SK-N-SH (cell line): ENCODE measurements at regions not wholly inside any gene's neighbourhood (a gene's known extent, or its start where the extent isn't known, plus 50 kb on each side); places are given as distances from the start of the nearest gene placed in this dataset.

Experiments used
- CTCF ChIA-PET: fragments of 300-600, 350-600 bp; formaldehyde crosslinking; extraction: SDS; loops from one replicate; lab custom pipeline; 2021; lab: Yijun Ruan, JAX
- POLR2A ChIA-PET: fragments of 350-600 bp; sonication (Branson Sonifier 250); formaldehyde crosslinking; extraction: SDS; loops from one replicate; lab custom pipeline; 2020; ENCODE audit warnings: antibody characterized with exemption, inconsistent platforms; lab: Yijun Ruan, JAX
- DNase-seq: peaks from one replicate; pipeline ENCODE4 v3.0.0; 2012
- H2AFZ ChIP-seq: fragments of 200-600 bp; sonication (generic); 2 replicates; pipeline ENCODE4 v1.8.1; 2016; ENCODE audit warnings: antibody characterized with exemption, mild to moderate bottlenecking, low read depth
- H3F3A ChIP-seq: fragments of 200-600 bp; sonication (generic); replicated peaks from 2 replicates; pipeline ENCODE3; 2016; ENCODE audit warnings: antibody characterized with exemption, mild to moderate bottlenecking; ENCODE audit not compliant: insufficient read depth
- H3K27ac ChIP-seq, 2 experiments: fragments of 200-500 bp in 1 of 2; fragments of 200-600 bp in 1 of 2; sonication (Bioruptor generic) in 1 of 2; sonication (generic), shearing (Covaris generic) in 1 of 2; 2 replicates each; pipeline versions ENCODE4 v1.5.1 to v1.6.1; 2014 to 2016; ENCODE audit warnings: low read depth in 2 of 2, inconsistent platforms in 1 of 2, low read length in 1 of 2, mild to moderate bottlenecking in 1 of 2, mixed read lengths in 1 of 2
- H3K27me3 ChIP-seq: fragments of 200-600 bp; sonication (generic), shearing (Covaris generic); 2 replicates; pipeline ENCODE4 v1.6.1; 2016; ENCODE audit warnings: mixed run types; ENCODE audit not compliant: insufficient read depth
- H3K36me3 ChIP-seq, 2 experiments: fragments of 200-500 bp in 1 of 2; fragments of 200-600 bp in 1 of 2; sonication (Bioruptor generic) in 1 of 2; sonication (generic) in 1 of 2; replicated peaks in 1 of 2; 2 replicates each; pipeline versions ENCODE3 to v1.5.1; 2014 to 2016; ENCODE audit warnings: low read length in 1 of 2, mild to moderate bottlenecking in 1 of 2; ENCODE audit not compliant: insufficient read depth in 2 of 2, control insufficient read depth in 1 of 2
- H3K4me1 ChIP-seq, 2 experiments: fragments of 200-500 bp in 1 of 2; fragments of 200-600 bp in 1 of 2; sonication (Bioruptor generic) in 1 of 2; sonication (generic), shearing (Covaris generic) in 1 of 2; 2 replicates each; pipeline versions ENCODE4 v1.5.1 to v1.6.1; 2014 to 2016; ENCODE audit warnings: low read depth in 1 of 2, low read length in 1 of 2, mixed run types in 1 of 2; ENCODE audit not compliant: insufficient read depth in 2 of 2, control insufficient read depth in 1 of 2
- H3K4me2 ChIP-seq: fragments of 200-600 bp; sonication (generic), shearing (Covaris generic); 2 replicates; pipeline ENCODE4 v1.6.1; 2017; ENCODE audit warnings: mixed run types
- H3K4me3 ChIP-seq, 2 experiments: fragments of 200-500 bp in 1 of 2; fragments of 200-600 bp in 1 of 2; sonication (Bioruptor generic) in 1 of 2; sonication (generic), shearing (Covaris generic) in 1 of 2; 2 replicates each; pipeline versions ENCODE4 v1.5.1 to v1.8.1; 2014 to 2016; ENCODE audit warnings: low read depth in 2 of 2, inconsistent platforms in 1 of 2, low read length in 1 of 2, mild to moderate bottlenecking in 1 of 2, mixed read lengths in 1 of 2, moderate library complexity in 1 of 2
- H3K79me2 ChIP-seq: fragments of 200-600 bp; sonication (generic); 2 replicates; pipeline ENCODE4 v1.8.1; 2017; ENCODE audit warnings: mild to moderate bottlenecking; ENCODE audit not compliant: insufficient read depth
- H3K9ac ChIP-seq: fragments of 200-600 bp; sonication (generic); 2 replicates; pipeline ENCODE4 v1.6.1; 2017; ENCODE audit warnings: mixed run types
- H3K9me2 ChIP-seq: fragments of 200-600 bp; sonication (generic); 2 replicates; pipeline ENCODE4 v1.6.1; 2017; ENCODE audit warnings: mixed run types
- H3K9me3 ChIP-seq: fragments of 200-600 bp; sonication (generic); 2 replicates; pipeline ENCODE4 v1.6.1; 2017; ENCODE audit warnings: mixed run types, mild to moderate bottlenecking, moderate library complexity
- H4K20me1 ChIP-seq: fragments of 200-600 bp; sonication (generic); 2 replicates; pipeline ENCODE4 v1.6.1; 2017; ENCODE audit warnings: mild to moderate bottlenecking, mixed run types; ENCODE audit not compliant: insufficient read depth
- CTCF ChIP-seq: fragments of 200-600 bp; sonication (generic); IDR thresholded peaks from 2 replicates; pipeline ENCODE4 v1.6.1; 2017; ENCODE audit warnings: antibody characterized with exemption, mild to moderate bottlenecking, moderate library complexity
- EP300 ChIP-seq, 2 experiments: IDR thresholded peaks; 2 replicates each; pipeline versions ENCODE4 v1.4.0 to v1.6.1; 2012; ENCODE audit warnings: borderline replicate concordance in 1 of 2, low read depth in 1 of 2, low read length in 1 of 2
- FOXJ3 ChIP-seq: sonication (generic); formaldehyde crosslinking; IDR thresholded peaks from 2 replicates; pipeline ENCODE4 v1.5.1; 2020; ENCODE audit warnings: mild to moderate bottlenecking, missing genetic modification reagents
- GATA2 ChIP-seq: sonication (generic); formaldehyde crosslinking; IDR thresholded peaks from 2 replicates; pipeline ENCODE4 v1.5.0; 2020; ENCODE audit warnings: mild to moderate bottlenecking, missing genetic modification reagents
- MAX ChIP-seq: IDR thresholded peaks from 2 replicates; pipeline ENCODE4 v1.4.0; 2012; ENCODE audit warnings: low read depth
- RFX5 ChIP-seq: IDR thresholded peaks from 2 replicates; pipeline ENCODE4 v1.6.1; 2012; ENCODE audit warnings: mild to moderate bottlenecking, improper control_type of control experiment, low read length
- RXRA ChIP-seq: IDR thresholded peaks from 2 replicates; pipeline ENCODE4 v1.4.0; 2012; ENCODE audit warnings: low read depth, mild to moderate bottlenecking, borderline replicate concordance
- SIN3A ChIP-seq: IDR thresholded peaks from 2 replicates; pipeline ENCODE4 v1.6.1; 2012; ENCODE audit warnings: low read depth, mild to moderate bottlenecking, low read length, moderate library complexity, borderline replicate concordance
- TCF12 ChIP-seq: IDR thresholded peaks from 2 replicates; pipeline ENCODE4 v1.4.0; 2012
- USF2 ChIP-seq: fragments of 150-350 bp; IDR thresholded peaks from 2 replicates; pipeline ENCODE4 v1.6.1; 2017; ENCODE audit warnings: antibody characterized with exemption, low read length, low read depth, borderline replicate concordance
- ZBTB33 ChIP-seq: IDR thresholded peaks from 2 replicates; pipeline ENCODE4 v1.4.0; 2012; ENCODE audit warnings: low read depth, borderline replicate concordance
- WGBS: methylation state at CpG from one replicate; pipeline ENCODE4 v1.1.6; 2017; ENCODE audit warnings: low lambda C conversion rate; 5-methylcytosine and 5-hydroxymethylcytosine counted together

GRCh38 chr7:12764458-12764891 is 77.0 kb downstream of the ARL4A start:
- no peaks in the 10 kb centered on the region for H3K9me2 ChIP-seq
- 39% methylated on average over 2 of the region's 2 CpGs for WGBS
- H3K9ac ChIP-seq: no peak overlapping the region

GRCh38 chr7:12765431-12766100 is 78.1 kb downstream of the ARL4A start:
- no peaks in the 10 kb centered on the region for H3K27me3 ChIP-seq
- H3K9ac ChIP-seq: no peak overlapping the region
- no peaks in the 10 kb centered on the region for H3K79me2 ChIP-seq
- 26% methylated on average over 2 of the region's 2 CpGs for WGBS
- H3K36me3 ChIP-seq: no peaks in the 10 kb centered on the region
- ChIA-PET CTCF (interaction anchor here (1.2 kb wide), 1 partner anchor 16 kb away, joined by 3 read pairs; no protein-coding TSS in a partner anchor), POLR2A (no interaction called here)
- H3K4me3 ChIP-seq: no peak overlapping the region
- no peak for TF ChIP-seq RXRA
- peak; percentile 15; the same call in 1 of the 2 replicates for TF ChIP-seq CTCF
- H4K20me1 ChIP-seq: no peaks in the 10 kb centered on the region
- H2AFZ ChIP-seq: no peak overlapping the region
- H3F3A ChIP-seq: no peaks in the 10 kb centered on the region
- no peak overlapping the region for H3K27ac ChIP-seq
- no peaks in the 10 kb centered on the region for H3K9me3 ChIP-seq
- no peak overlapping the region for H3K4me2 ChIP-seq
- DNase-seq: no peak
- peaks cover 0 to 10% of the 10 kb centered on the region in 2 experiments; a peak in 2 of 4 replicates for H3K4me1 ChIP-seq
- H3K9me2 ChIP-seq: no peaks in the 10 kb centered on the region

More at GRCh38 chr7:12764458-12764891, 77.0 kb downstream of the ARL4A start:
- H3K36me3 ChIP-seq: no peaks in the 10 kb centered on the region
- H3F3A ChIP-seq: no peaks in the 10 kb centered on the region
- ChIA-PET POLR2A (no interaction called here), CTCF (no interaction called here)
- no peak overlapping the region for H3K4me2 ChIP-seq
- no peaks in the 10 kb centered on the region for H4K20me1 ChIP-seq
- no peak for TF ChIP-seq FOXJ3 (CRISPR knock-in tag)
- no peak for TF ChIP-seq USF2
- no peak for TF ChIP-seq MAX
- no peak for TF ChIP-seq ZBTB33
- no peak for TF ChIP-seq SIN3A
- TF ChIP-seq TCF12: no peak
- no peak for TF ChIP-seq EP300 (IDR thresholded peaks at IDR 0.05; ENCODE audit: borderline replicate concordance in 1 of 2, low read depth in 1 of 2, low read length in 1 of 2)
- no peak for TF ChIP-seq GATA2 (CRISPR knock-in tag)
- TF ChIP-seq RFX5: no peak
- no peaks in the 10 kb centered on the region for H3K79me2 ChIP-seq
- peaks cover 0 to 6% of the 10 kb centered on the region in 2 experiments; a peak in 1 of 4 replicates for H3K4me1 ChIP-seq
- no peak for DNase-seq
- no peaks in the 10 kb centered on the region for H3K27me3 ChIP-seq
- no peak overlapping the region for H3K4me3 ChIP-seq
- H3K9me3 ChIP-seq: no peaks in the 10 kb centered on the region
- no peak overlapping the region for H3K27ac ChIP-seq
- H2AFZ ChIP-seq: no peak overlapping the region
